Astrocyte (in vitro differentiated cells and primary cell): ENCODE measurements at regions not wholly inside any gene's neighbourhood (a gene's known extent, or its start where the extent isn't known, plus 50 kb on each side); places are given as distances from the start of the nearest gene placed in this dataset.

Experiments
- CTCF ChIP-seq: IDR thresholded peaks from 2 replicates; pipeline ENCODE4 v1.5.1; 2011; ENCODE audit warnings: low read depth, mild to moderate bottlenecking, inconsistent platforms, low read length, moderate library complexity; ENCODE audit not compliant: insufficient read depth
- EZH2 ChIP-seq: IDR thresholded peaks from 2 replicates; pipeline ENCODE4 v1.6.1; 2012; ENCODE audit warnings: mild to moderate bottlenecking, low read length, inconsistent platforms; ENCODE audit not compliant: insufficient read depth

GRCh38 chr14:44384093-44384492 lies 123.0 kb downstream of the FSCB start:
- TF ChIP-seq CTCF (no peak), EZH2 (no peak)
